ENCODE measurements at regions not wholly inside any gene's neighbourhood (a gene's known extent, or its start where the extent isn't known, plus 50 kb on each side); places are given as distances from the start of the nearest gene placed in this dataset.
A peak's percentile ranks its signal among the peaks of the same experiment; 100 is the strongest.
"Not testable (repeated sequence)": the region's sequence is repeated elsewhere in the genome, so short reads cannot be mapped to it uniquely, and the experiment has no call there.

GRCh38 chr15:67948215-67948614, 105.9 kb upstream of the PIAS1 start:
- peaks cover 0 to 6% (median 2%) of the 10 kb centered on the region in 4 donors for H3K4me1 Mint-ChIP-seq
- no peak overlapping the region for H3K27ac Mint-ChIP-seq
- ATAC-seq (ENCODE audit: low read depth in 2 of 2): no peak
- Histone ChIP-seq H3K27me3 (ENCODE audit: control insufficient read depth, insufficient read depth, low read length) (peaks cover 2% of the 10 kb centered on the region), H3K9me3 (ENCODE audit: control insufficient read depth in 2 of 2, low read length in 2 of 2) (no peaks in the 10 kb centered on the region), H3K4me3 (ENCODE audit: low read depth, low read length) (no peak overlapping the region), H3K27ac (ENCODE audit: insufficient read depth, low read length, poor library complexity, severe bottlenecking) (no peak overlapping the region), H3K36me3 (ENCODE audit: control insufficient read depth, insufficient read depth, low read length) (no peaks in the 10 kb centered on the region), H3K4me1 (ENCODE audit: control insufficient read depth, insufficient read depth, low read length, poor library complexity, severe bottlenecking) (no peaks in the 10 kb centered on the region)
- no peaks in the 10 kb centered on the region for H3K9me3 Mint-ChIP-seq
- peaks cover 27% of the 10 kb centered on the region for H3K27me3 Mint-ChIP-seq
- no peak for DNase-seq
- H3K4me3 Mint-ChIP-seq: no peak overlapping the region
- peaks cover 4% of the 10 kb centered on the region for H3K36me3 Mint-ChIP-seq

- H3K36me3 Mint-ChIP-seq; H3K4me3 Mint-ChIP-seq; H3K36me3 ChIP-seq (ENCODE audit: control insufficient read depth, insufficient read depth, low read length); H3K27me3 ChIP-seq (ENCODE audit: control insufficient read depth, insufficient read depth, low read length); H3K4me1 ChIP-seq (ENCODE audit: control insufficient read depth, insufficient read depth, low read length, poor library complexity, severe bottlenecking); H3K4me3 ChIP-seq (ENCODE audit: low read depth, low read length); H3K9me3 ChIP-seq (ENCODE audit: control insufficient read depth in 2 of 2, low read length in 2 of 2); H3K4me1 Mint-ChIP-seq; H3K27ac ChIP-seq (ENCODE audit: insufficient read depth, low read length, poor library complexity, severe bottlenecking); H3K9me3 Mint-ChIP-seq; ATAC-seq (ENCODE audit: low read depth in 2 of 2); H3K27ac Mint-ChIP-seq; DNase-seq: not testable (repeated sequence)
- peaks cover 30% of the 10 kb centered on the region for H3K27me3 Mint-ChIP-seq
Observed at GRCh38 chr15:67951187-67951586, 102.9 kb upstream of the PIAS1 start.

- H3K4me3 Mint-ChIP-seq: no peak overlapping the region
- no peak for ATAC-seq (ENCODE audit: low read depth in 2 of 2)
Observed at GRCh38 chr15:67953299-67953698, 100.8 kb upstream of the PIAS1 start.

GRCh38 chr15:67955252-67955651, 98.9 kb upstream of the PIAS1 start:
- ATAC-seq (ENCODE audit: low read depth in 2 of 2) (no peak), DNase-seq (no peak)
- peaks cover 0 to 5% (median 0%) of the 10 kb centered on the region in 7 donors for H3K9me3 Mint-ChIP-seq
- H3K27me3 ChIP-seq (ENCODE audit: control insufficient read depth, insufficient read depth, low read length): peaks cover 8% of the 10 kb centered on the region
- no peaks in the 10 kb centered on the region for H3K36me3 Mint-ChIP-seq
- H3K4me1 ChIP-seq (ENCODE audit: control insufficient read depth, insufficient read depth, low read length, poor library complexity, severe bottlenecking): no peaks in the 10 kb centered on the region
- peaks cover 30% of the 10 kb centered on the region for H3K27me3 Mint-ChIP-seq
- no peak overlapping the region for H3K4me3 Mint-ChIP-seq
- no peaks in the 10 kb centered on the region for H3K4me1 Mint-ChIP-seq
- H3K36me3 ChIP-seq (ENCODE audit: control insufficient read depth, insufficient read depth, low read length): no peaks in the 10 kb centered on the region
- no peak overlapping the region for H3K27ac ChIP-seq (ENCODE audit: insufficient read depth, low read length, poor library complexity, severe bottlenecking)
- H3K9me3 ChIP-seq (ENCODE audit: control insufficient read depth in 2 of 2, low read length in 2 of 2): no peaks in the 10 kb centered on the region
- H3K4me3 ChIP-seq (ENCODE audit: low read depth, low read length): no peak overlapping the region
- H3K27ac Mint-ChIP-seq: no peak overlapping the region

More at GRCh38 chr15:67953299-67953698, 100.8 kb upstream of the PIAS1 start:
- H3K27me3 ChIP-seq (ENCODE audit: control insufficient read depth, insufficient read depth, low read length): peaks cover 2% of the 10 kb centered on the region
- Mint-ChIP-seq H3K27ac (no peak overlapping the region), H3K27me3 (peaks cover 27% of the 10 kb centered on the region), H3K36me3 (peaks cover 2% of the 10 kb centered on the region), H3K9me3 (peaks cover 0 to 4% (median 0%) of the 10 kb centered on the region in 7 donors), H3K4me1 (no peaks in the 10 kb centered on the region)
- DNase-seq: no peak
- H3K9me3 ChIP-seq (ENCODE audit: control insufficient read depth in 2 of 2, low read length in 2 of 2): no peaks in the 10 kb centered on the region
- H3K36me3 ChIP-seq (ENCODE audit: control insufficient read depth, insufficient read depth, low read length): no peaks in the 10 kb centered on the region
- no peaks in the 10 kb centered on the region for H3K4me1 ChIP-seq (ENCODE audit: control insufficient read depth, insufficient read depth, low read length, poor library complexity, severe bottlenecking)
- no peak overlapping the region for H3K27ac ChIP-seq (ENCODE audit: insufficient read depth, low read length, poor library complexity, severe bottlenecking)
- H3K4me3 ChIP-seq (ENCODE audit: low read depth, low read length): no peak overlapping the region

- Histone ChIP-seq H3K4me3 (ENCODE audit: low read depth, low read length) (no peak overlapping the region), H3K4me1 (ENCODE audit: control insufficient read depth, insufficient read depth, low read length, poor library complexity, severe bottlenecking) (no peaks in the 10 kb centered on the region), H3K27ac (ENCODE audit: insufficient read depth, low read length, poor library complexity, severe bottlenecking) (no peak overlapping the region), H3K36me3 (ENCODE audit: control insufficient read depth, insufficient read depth, low read length) (no peaks in the 10 kb centered on the region), H3K9me3 (ENCODE audit: control insufficient read depth in 2 of 2, low read length in 2 of 2) (no peaks in the 10 kb centered on the region), H3K27me3 (ENCODE audit: control insufficient read depth, insufficient read depth, low read length) (peaks cover 8% of the 10 kb centered on the region)
- no peak overlapping the region for H3K4me3 Mint-ChIP-seq
- H3K4me1 Mint-ChIP-seq: no peaks in the 10 kb centered on the region
- DNase-seq (no peak), ATAC-seq (ENCODE audit: low read depth in 2 of 2) (no peak)
- peaks cover 17% of the 10 kb centered on the region for H3K27me3 Mint-ChIP-seq
- H3K36me3 Mint-ChIP-seq: no peaks in the 10 kb centered on the region
- peaks cover 0 to 5% (median 0%) of the 10 kb centered on the region in 7 donors for H3K9me3 Mint-ChIP-seq
- H3K27ac Mint-ChIP-seq: no peak overlapping the region
Observed at GRCh38 chr15:67957435-67958132, 96.5 kb upstream of the PIAS1 start.

GRCh38 chr15:67967871-67968431, 86.2 kb upstream of the PIAS1 start:
- H3K27ac Mint-ChIP-seq: no peak overlapping the region
- Histone ChIP-seq H3K27me3 (ENCODE audit: control insufficient read depth, insufficient read depth, low read length) (peaks cover 25% of the 10 kb centered on the region), H3K27ac (ENCODE audit: insufficient read depth, low read length, poor library complexity, severe bottlenecking) (no peak overlapping the region), H3K4me3 (ENCODE audit: low read depth, low read length) (no peak overlapping the region), H3K4me1 (ENCODE audit: control insufficient read depth, insufficient read depth, low read length, poor library complexity, severe bottlenecking) (no peaks in the 10 kb centered on the region), H3K36me3 (ENCODE audit: control insufficient read depth, insufficient read depth, low read length) (no peaks in the 10 kb centered on the region), H3K9me3 (ENCODE audit: control insufficient read depth in 2 of 2, low read length in 2 of 2) (no peaks in the 10 kb centered on the region)
- peaks cover 25% of the 10 kb centered on the region for H3K27me3 Mint-ChIP-seq
- peaks cover 0 to 9% (median 0%) of the 10 kb centered on the region in 4 donors for H3K4me1 Mint-ChIP-seq
- ATAC-seq (ENCODE audit: low read depth in 2 of 2) (no peak), DNase-seq (peak in 1 of 3 donors; percentile 13)
- H3K9me3 Mint-ChIP-seq: peaks cover 0 to 1% (median 0%) of the 10 kb centered on the region in 7 donors
- H3K4me3 Mint-ChIP-seq: peak overlapping the region in 2 of 4 donors; percentile 19 to 71
- H3K36me3 Mint-ChIP-seq: no peaks in the 10 kb centered on the region

GRCh38 chr15:67968564-67968963, 85.6 kb upstream of the PIAS1 start:
- H3K4me1 ChIP-seq (ENCODE audit: control insufficient read depth, insufficient read depth, low read length, poor library complexity, severe bottlenecking): no peaks in the 10 kb centered on the region
- no peaks in the 10 kb centered on the region for H3K36me3 ChIP-seq (ENCODE audit: control insufficient read depth, insufficient read depth, low read length)
- H3K27me3 ChIP-seq (ENCODE audit: control insufficient read depth, insufficient read depth, low read length): peaks cover 25% of the 10 kb centered on the region
- DNase-seq: no peak
- ATAC-seq (ENCODE audit: low read depth in 2 of 2): no peak
- Mint-ChIP-seq H3K27ac (no peak overlapping the region), H3K27me3 (peaks cover 25% of the 10 kb centered on the region), H3K4me1 (peaks cover 0 to 9% (median 0%) of the 10 kb centered on the region in 4 donors), H3K9me3 (peaks cover 0 to 1% (median 0%) of the 10 kb centered on the region in 7 donors), H3K4me3 (no peak overlapping the region), H3K36me3 (no peaks in the 10 kb centered on the region)
- no peak overlapping the region for H3K27ac ChIP-seq (ENCODE audit: insufficient read depth, low read length, poor library complexity, severe bottlenecking)
- no peaks in the 10 kb centered on the region for H3K9me3 ChIP-seq (ENCODE audit: control insufficient read depth in 2 of 2, low read length in 2 of 2)
- H3K4me3 ChIP-seq (ENCODE audit: low read depth, low read length): no peak overlapping the region

GRCh38 chr15:67968966-67969365, 85.1 kb upstream of the PIAS1 start:
- no peak overlapping the region for H3K27ac ChIP-seq (ENCODE audit: insufficient read depth, low read length, poor library complexity, severe bottlenecking)
- H3K4me1 Mint-ChIP-seq: peaks cover 0 to 9% (median 0%) of the 10 kb centered on the region in 4 donors
- no peak overlapping the region for H3K4me3 Mint-ChIP-seq
- peaks cover 27% of the 10 kb centered on the region for H3K27me3 Mint-ChIP-seq
- H3K4me1 ChIP-seq (ENCODE audit: control insufficient read depth, insufficient read depth, low read length, poor library complexity, severe bottlenecking): no peaks in the 10 kb centered on the region
- H3K4me3 ChIP-seq (ENCODE audit: low read depth, low read length): no peak overlapping the region
- peaks cover 25% of the 10 kb centered on the region for H3K27me3 ChIP-seq (ENCODE audit: control insufficient read depth, insufficient read depth, low read length)
- H3K36me3 ChIP-seq (ENCODE audit: control insufficient read depth, insufficient read depth, low read length): no peaks in the 10 kb centered on the region
- H3K36me3 Mint-ChIP-seq: no peaks in the 10 kb centered on the region
- peaks cover 0 to 1% (median 0%) of the 10 kb centered on the region in 7 donors for H3K9me3 Mint-ChIP-seq
- no peaks in the 10 kb centered on the region for H3K9me3 ChIP-seq (ENCODE audit: control insufficient read depth in 2 of 2, low read length in 2 of 2)
- no peak for ATAC-seq (ENCODE audit: low read depth in 2 of 2)
- H3K27ac Mint-ChIP-seq: no peak overlapping the region
- DNase-seq: no peak
